VCaP (cell line): ENCODE measurements at regions not wholly inside any gene's neighbourhood (a gene's known extent, or its start where the extent isn't known, plus 50 kb on each side); places are given as distances from the start of the nearest gene placed in this dataset.
A peak's percentile ranks its signal among the peaks of the same experiment; 100 is the strongest.

Source experiments
- H3K27ac ChIP-seq: fragments of 450-650 bp; 2 replicates; pipeline ENCODE4 v1.5.1; 2017
- TF ChIP-seq, protein P1 (sequence below): fragments of 450-650 bp; conservative IDR thresholded peaks from 2 replicates; pipeline ENCODE4 v1.5.1; 2017; ENCODE audit warnings: mild to moderate bottlenecking, moderate library complexity

DNA sequence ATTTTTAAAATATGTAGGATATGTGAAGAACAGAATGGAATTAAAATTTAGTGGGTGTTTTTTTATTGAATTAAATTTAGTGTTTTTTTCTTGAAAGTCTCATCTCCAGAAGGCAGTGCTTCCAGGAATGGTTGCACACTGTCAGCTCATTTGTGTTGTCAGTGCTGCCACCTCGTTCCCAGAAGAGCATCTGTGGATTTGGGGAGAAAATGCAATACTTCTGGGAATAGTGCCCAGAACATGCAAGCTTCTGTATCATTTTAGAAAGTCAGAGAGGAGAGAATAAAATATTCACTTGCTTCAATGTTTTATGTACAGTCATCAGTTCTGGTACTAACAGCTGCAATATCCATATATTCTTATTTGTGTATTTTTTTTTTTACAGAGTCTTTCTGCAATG lies 608.8 kb downstream of the PCDH7 start:
- TF ChIP-seq, protein P1, sequence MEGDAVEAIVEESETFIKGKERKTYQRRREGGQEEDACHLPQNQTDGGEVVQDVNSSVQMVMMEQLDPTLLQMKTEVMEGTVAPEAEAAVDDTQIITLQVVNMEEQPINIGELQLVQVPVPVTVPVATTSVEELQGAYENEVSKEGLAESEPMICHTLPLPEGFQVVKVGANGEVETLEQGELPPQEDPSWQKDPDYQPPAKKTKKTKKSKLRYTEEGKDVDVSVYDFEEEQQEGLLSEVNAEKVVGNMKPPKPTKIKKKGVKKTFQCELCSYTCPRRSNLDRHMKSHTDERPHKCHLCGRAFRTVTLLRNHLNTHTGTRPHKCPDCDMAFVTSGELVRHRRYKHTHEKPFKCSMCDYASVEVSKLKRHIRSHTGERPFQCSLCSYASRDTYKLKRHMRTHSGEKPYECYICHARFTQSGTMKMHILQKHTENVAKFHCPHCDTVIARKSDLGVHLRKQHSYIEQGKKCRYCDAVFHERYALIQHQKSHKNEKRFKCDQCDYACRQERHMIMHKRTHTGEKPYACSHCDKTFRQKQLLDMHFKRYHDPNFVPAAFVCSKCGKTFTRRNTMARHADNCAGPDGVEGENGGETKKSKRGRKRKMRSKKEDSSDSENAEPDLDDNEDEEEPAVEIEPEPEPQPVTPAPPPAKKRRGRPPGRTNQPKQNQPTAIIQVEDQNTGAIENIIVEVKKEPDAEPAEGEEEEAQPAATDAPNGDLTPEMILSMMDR, result no peak

DNA sequence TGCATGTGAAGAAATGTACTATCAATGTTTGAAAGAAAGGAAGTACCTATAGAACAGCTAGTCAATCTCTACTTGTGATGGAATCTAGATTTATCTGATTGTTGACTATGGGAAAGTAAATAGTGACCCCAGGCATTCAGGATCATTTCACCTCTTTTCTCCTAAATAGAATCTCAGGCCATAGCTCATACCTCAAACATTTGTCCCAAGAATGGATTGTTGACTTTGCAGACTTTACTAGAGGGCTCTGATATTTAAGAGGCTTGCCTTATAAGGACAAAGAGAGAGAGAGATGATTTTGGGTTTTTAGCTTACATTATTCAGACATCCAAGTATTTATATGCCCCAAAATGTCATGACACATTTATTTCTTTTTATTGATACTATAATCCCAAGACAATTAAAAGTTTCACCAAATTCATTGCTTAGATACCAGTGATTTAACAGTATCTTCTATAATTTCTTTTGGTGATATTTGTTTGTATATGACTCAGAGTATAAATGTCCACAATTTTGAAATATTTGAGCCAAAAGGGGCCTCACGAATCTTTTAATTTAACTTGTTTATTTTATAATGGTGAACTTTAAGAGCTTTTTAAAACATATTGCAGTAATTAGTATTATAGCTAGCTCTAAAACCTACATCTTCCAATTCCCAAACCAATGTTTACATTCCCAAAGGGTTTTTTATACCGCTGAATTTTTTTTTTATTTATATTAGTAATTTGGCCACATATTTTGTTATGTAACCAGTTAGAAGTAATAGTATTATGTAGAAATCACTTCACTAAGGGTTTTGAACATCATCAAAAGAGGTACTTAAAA lies 614.1 kb downstream of the PCDH7 start:
- H3K27ac ChIP-seq, result no peak overlapping the region
- TF ChIP-seq, protein P1, result no peak

More for the DNA sequence above, 608.8 kb downstream of the PCDH7 start:
- no peak overlapping the region for H3K27ac ChIP-seq

DNA sequence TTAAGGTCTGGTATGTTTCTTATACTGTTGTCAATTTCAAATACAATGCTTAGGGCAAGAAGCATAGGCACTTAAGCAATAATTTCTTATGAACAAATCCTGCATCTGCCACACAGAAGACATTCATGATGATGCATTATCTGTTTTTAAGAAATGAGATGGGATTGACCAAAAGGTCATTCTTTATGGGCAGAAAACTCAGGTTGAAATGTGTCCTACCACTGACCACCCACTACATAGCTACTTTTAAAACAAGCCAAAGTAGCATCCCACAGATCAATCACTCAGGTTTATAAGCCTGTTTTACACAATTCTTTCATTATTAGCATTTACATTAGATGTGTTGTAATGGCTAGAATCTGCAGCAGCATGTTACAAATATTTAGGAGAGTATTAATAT lies 617.8 kb downstream of the PCDH7 start:
- TF ChIP-seq, protein P1, result no peak
- no peak overlapping the region for H3K27ac ChIP-seq

DNA sequence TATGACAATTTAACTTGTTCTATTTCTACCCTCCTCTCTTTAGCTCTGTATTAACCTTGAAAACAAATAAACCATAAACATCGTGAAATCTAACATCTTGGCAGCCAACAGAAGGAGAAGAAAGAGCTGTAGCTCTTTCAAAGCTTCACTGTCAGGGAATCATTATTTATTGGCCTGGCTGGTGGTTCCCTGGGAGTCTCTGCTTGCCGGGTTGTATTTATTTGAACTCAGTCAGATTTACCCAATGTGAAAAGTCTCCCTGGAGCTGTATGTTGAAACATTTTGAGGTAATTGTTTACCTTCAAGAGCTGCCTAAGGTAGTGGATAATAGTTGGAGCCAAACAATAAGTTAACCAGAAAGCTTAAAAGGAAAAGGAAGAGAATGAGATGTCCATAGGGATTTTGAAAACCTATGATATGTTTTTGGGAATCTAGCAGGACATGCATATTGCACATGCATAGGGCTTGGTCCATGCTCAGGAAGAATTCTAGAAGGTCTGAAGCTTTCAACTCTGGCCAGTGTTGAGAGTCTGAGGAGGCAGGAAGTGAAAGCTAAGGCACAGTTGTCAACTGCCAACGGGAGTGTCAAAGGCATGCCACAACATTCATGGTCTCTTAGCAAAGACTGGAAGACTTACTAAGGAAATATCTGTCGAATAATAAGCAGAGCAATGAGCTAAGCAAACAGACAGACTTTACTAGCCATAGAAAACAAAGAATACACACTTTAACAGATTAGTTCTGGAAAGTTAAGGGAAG lies 621.6 kb downstream of the PCDH7 start:
- peak overlapping the region; percentile 9; the same call in 1 of the 2 replicates for H3K27ac ChIP-seq
- TF ChIP-seq, protein P1, result no peak

DNA sequence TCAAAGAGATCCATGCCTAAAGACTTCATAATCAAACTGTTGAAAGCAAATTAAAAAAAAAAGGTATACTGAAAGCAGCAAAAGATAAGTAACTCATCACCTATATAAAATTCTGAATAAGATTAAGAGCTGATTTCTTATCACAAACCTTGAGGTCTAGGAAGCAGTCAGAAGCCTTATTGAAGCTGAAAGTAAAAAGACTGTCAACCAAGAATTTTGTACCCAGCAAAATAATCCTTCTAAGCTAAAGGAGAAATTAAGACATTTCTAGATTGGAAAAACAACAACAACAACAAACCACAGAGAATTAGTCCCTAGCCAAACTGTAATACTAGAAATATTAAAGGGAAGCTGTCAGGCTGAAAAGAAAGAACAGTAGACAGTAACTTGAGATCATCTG lies 622.9 kb downstream of the PCDH7 start:
- TF ChIP-seq, protein P1, result no peak
- H3K27ac ChIP-seq, result no peak overlapping the region

DNA sequence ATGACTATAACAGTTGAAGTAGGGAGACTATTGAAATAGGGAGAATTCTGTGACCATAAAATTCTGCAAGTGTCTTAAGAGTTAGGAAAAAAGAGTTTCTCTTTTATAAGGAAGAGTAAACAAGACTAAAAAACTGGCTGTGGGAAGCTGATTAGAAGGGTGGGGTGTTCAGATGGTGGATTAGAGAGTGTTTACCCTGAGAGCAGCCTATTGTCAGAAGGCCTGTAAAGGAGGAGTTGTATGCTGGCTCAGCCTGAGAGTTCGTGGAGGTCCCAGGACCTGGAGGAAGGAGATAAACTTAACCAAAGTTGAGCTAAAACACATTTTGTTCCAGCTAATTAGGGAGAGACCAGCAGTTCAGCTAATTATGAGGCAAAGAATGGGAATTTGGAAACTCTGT lies 629.7 kb downstream of the PCDH7 start:
- H3K27ac ChIP-seq, result no peak overlapping the region
- TF ChIP-seq, protein P1, result no peak

DNA sequence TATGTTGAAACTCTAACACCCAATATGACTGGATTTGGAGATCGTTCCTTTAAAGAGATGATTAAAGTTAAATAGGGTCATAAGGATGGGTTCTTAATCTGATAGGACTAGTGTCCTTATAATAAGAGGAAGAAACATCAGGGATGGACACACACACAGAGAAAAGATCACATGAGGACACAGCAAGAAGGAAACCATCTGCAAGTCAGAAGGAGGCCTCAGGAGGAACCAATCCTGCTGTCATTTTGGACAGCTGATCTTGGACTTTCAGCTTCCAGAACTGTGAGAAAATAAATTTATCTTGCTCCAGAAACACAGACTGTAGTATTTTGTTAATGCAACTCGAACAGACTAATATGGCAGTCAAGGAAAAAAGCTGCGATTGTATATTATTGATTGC lies 631.5 kb downstream of the PCDH7 start:
- TF ChIP-seq, protein P1, result no peak
- no peak overlapping the region for H3K27ac ChIP-seq
